AG09309 (cell line): ENCODE measurements at regions not wholly inside any gene's neighbourhood (a gene's known extent, or its start where the extent isn't known, plus 50 kb on each side); places are given as distances from the start of the nearest gene placed in this dataset.

Source experiments
- DNase-seq: peaks from one replicate; pipeline ENCODE4 v3.0.0-alpha.2; 2010; ENCODE audit warnings: low read depth
- H3K4me3 ChIP-seq: 2 replicates; pipeline ENCODE4 v1.5.1; 2011; ENCODE audit warnings: mild to moderate bottlenecking, low read depth, low read length, moderate library complexity; ENCODE audit not compliant: control insufficient read depth
- TF ChIP-seq, protein P1 (sequence below): IDR thresholded peaks from 2 replicates; pipeline ENCODE4 v1.5.1; 2011; ENCODE audit warnings: mild to moderate bottlenecking, low read depth, low read length, inconsistent platforms; ENCODE audit not compliant: insufficient read depth, control insufficient read depth; ENCODE audit errors: missing control alignments

DNA sequence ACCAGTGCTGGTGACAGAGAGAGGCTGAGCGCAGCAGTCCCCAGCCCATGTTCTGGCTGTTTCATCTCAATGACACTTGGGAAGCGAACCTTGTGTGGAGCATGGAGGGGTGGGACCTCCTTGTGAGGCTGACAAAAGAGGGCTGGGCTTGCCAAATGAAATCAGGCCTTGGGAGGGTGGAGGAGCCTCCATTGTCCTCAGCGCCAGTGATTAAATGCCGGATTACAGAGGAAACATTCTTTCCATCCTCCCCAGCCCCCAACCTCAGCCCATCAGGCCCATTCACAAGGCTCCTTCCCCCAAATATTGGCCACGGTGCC lies 63.3 kb upstream of the PAXBP1 start:
- TF ChIP-seq, protein P1, sequence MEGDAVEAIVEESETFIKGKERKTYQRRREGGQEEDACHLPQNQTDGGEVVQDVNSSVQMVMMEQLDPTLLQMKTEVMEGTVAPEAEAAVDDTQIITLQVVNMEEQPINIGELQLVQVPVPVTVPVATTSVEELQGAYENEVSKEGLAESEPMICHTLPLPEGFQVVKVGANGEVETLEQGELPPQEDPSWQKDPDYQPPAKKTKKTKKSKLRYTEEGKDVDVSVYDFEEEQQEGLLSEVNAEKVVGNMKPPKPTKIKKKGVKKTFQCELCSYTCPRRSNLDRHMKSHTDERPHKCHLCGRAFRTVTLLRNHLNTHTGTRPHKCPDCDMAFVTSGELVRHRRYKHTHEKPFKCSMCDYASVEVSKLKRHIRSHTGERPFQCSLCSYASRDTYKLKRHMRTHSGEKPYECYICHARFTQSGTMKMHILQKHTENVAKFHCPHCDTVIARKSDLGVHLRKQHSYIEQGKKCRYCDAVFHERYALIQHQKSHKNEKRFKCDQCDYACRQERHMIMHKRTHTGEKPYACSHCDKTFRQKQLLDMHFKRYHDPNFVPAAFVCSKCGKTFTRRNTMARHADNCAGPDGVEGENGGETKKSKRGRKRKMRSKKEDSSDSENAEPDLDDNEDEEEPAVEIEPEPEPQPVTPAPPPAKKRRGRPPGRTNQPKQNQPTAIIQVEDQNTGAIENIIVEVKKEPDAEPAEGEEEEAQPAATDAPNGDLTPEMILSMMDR, result no peak
- DNase-seq, result no peak
- no peak overlapping the region for H3K4me3 ChIP-seq

DNA sequence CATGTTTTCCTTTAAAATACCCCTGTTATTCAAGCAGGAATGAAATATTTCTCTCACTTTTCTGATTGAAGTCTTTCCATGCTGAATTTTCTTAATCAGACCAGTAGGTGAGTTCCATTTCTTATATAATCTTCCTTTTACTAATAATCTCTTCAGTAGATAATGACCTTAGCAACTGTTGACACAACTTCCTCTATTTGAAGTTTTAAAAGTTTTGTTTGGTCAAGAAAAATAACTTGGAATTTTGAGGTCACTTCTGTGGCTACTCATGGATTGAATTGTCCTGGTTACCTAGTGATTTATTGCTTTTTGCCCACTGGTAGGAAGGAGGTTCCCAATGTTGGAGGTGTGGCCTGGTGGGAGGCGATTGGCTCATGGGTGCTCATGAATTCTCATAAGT lies 70.6 kb upstream of the PAXBP1 start:
- H3K4me3 ChIP-seq, result no peak overlapping the region
- DNase-seq, result no peak
- TF ChIP-seq, protein P1, result no peak

DNA sequence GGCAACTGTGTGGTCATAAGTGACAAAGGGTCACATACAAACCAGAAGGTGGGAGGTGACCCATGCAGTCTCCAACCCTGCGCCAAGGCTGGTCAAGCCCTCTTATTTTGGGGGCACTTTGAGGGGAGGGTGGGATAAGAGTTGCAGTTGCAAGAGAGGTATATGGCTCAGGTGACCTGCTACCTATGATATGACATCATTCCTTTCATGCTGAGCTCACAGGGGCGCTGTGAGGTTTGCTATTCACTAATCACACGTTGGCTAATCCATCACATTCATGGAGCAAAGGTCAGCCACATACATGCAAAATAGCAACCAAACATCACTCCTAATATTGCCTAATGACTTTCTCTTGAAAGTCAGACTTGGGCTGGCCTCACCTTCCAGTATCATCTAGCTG lies 72.0 kb upstream of the PAXBP1 start:
- no peak for DNase-seq
- TF ChIP-seq, protein P1, result no peak
- H3K4me3 ChIP-seq, result no peak overlapping the region

DNA sequence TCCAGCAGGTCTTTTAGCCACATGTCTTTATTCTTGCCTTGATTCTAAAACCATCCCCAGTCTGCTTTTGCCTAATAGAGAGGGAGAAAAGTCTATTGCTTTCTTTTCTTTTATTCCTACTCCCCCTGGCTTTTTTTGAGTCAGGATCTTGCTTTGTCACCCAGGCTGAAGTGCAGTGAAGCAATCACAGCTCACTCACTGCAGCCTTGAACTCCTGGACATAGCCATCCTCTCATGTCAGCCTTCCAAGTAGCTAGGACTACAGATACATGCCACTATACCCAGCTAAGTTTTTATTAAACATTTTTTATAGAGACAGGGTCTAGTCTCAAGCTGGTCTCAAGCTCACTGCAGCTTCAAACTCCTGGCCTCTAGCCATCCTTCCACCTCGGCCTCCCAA lies 72.5 kb upstream of the PAXBP1 start:
- TF ChIP-seq, protein P1, result no peak

DNA sequence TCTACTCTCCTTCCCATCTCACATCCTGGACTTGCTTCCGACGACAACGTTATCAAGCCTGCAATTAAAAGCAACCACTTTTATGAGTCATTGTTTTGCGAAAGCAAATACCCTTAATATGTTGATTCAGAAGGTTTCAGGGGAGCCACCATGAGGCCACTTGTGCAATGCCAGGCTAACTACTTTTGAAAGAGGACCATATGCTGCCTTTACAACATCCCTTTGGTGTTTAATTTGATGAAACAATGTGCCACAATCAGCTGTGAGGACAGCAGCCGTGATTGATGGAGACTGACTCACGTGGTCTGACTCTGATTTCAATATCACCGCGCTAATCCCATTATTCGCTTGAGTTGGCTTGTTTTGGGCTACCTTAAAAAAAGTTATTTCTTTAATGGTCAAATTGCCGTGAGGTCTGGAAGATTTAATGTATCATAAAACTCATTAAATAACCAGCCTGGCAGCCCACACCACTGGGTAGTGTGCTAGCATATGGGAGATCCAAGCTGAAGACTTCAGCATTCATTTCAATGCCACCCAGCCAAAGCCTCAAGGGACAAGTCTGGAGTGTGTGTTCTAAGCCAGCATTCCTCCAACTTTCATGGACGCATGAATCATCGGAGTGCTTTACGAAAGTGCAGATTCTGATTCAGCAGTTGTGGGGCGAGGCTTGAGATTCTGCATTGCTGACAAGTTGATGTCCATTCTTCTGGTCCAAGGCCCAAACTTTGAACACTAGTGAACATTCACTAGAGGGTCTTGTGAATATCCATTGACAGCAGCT lies 73.3 kb upstream of the PAXBP1 start:
- TF ChIP-seq, protein P1, result no peak
- DNase-seq, result peak; percentile 50
- no peak overlapping the region for H3K4me3 ChIP-seq

More for the DNA sequence above, 72.5 kb upstream of the PAXBP1 start:
- no peak overlapping the region for H3K4me3 ChIP-seq
- no peak for DNase-seq

DNA sequence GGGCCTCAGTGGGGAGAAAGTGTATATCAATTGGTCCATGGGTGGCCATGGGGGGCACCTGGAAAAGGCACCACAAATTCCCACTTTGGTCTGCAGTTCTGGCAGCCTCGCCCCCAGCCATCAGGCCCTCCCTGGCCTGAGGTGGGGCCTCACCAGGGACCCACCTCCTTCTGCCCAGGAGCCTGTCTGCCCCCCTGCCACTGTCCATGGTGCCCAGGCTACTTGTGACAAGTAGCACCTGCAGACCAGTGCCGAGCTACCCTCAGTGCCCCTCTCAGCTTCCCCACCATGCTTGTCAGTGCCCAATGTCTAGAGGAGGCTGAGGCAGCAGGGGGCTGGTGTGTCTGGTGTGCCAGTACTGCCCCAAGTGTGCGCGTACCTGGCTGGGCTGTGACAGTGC lies 87.1 kb upstream of the PAXBP1 start:
- DNase-seq, result no peak
- H3K4me3 ChIP-seq, result no peak overlapping the region
- TF ChIP-seq, protein P1, result no peak
